NCI-H1694 (cell line): ENCODE measurements at regions not wholly inside any gene's neighbourhood (a gene's known extent, or its start where the extent isn't known, plus 50 kb on each side); places are given as distances from the start of the nearest gene placed in this dataset.

ENCODE experiments used
- DNase-seq: peaks from one replicate; lab custom pipeline; 2025; lab: John Stamatoyannopoulos, UW

DNA sequence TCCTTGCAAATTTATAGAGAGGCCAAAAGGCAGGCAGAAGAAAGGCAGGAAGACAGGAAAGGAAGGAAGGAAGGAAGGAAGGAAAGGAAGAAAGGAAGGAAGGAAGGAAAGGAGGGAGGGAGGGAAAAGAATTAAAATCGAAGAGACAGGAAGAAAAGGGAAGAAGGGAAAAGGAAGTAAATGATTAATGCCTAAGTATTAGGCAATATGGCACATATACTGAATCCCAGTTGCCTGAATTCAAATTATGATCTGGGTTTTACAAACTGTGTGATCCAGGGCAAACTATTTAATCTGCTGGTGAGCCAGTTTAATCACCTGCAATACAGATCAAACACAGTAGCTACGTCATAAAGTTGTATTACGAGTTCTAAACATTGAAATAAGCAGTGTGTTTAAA is 983.6 kb downstream of the FLRT2 start:
- DNase-seq = no peak

- no peak for DNase-seq
Observed at GRCh38 chr14:86513056-86513455, 983.1 kb downstream of the FLRT2 start.

DNA sequence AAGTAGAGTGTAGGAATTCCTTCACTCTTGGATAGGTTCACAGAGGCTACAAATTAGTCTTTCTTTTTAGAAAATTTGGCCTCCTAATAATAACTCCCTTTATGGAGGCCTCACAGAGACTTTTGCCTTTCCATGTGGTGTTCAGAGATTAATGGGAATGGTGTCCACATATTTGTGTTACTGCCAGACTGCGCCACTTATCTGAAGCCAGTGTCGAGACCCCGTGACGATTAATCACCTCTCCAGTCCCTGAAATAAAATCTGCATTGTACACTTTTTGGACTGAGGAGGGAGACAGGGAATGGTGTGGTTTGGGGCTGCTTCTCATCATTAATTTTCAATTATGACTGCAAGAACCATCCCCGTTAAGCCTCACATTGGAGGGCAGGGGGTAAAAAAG is 980.5 kb downstream of the FLRT2 start:
- no peak for DNase-seq

GRCh38 chr14:86505808-86506207 is 975.9 kb downstream of the FLRT2 start:
- no peak for DNase-seq

DNA sequence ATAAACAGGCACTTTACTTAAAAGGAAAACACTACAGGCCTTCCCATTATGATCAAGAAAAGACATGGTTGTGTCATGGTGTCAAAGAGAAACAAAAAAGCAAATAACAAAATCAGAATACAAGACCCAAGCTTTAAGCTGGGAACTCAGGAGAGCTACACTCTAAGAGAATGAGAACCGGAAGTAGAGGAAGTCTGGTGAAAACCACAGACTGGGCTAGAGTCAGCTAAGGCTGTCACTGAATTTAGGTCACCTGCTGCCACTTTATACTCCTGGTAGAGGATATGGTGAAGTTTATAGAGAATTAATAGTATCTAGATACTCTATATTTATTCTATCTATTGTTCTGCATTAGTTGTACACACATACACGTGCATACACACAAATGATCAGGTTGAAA is 971.7 kb downstream of the FLRT2 start:
- no peak for DNase-seq

- no peak for DNase-seq
Observed at GRCh38 chr14:86491743-86492142, 961.8 kb downstream of the FLRT2 start.

GRCh38 chr14:86481104-86481503 is 951.2 kb downstream of the FLRT2 start:
- no peak for DNase-seq

GRCh38 chr14:86464341-86464740 is 934.4 kb downstream of the FLRT2 start:
- peak; percentile 76 for DNase-seq

DNA sequence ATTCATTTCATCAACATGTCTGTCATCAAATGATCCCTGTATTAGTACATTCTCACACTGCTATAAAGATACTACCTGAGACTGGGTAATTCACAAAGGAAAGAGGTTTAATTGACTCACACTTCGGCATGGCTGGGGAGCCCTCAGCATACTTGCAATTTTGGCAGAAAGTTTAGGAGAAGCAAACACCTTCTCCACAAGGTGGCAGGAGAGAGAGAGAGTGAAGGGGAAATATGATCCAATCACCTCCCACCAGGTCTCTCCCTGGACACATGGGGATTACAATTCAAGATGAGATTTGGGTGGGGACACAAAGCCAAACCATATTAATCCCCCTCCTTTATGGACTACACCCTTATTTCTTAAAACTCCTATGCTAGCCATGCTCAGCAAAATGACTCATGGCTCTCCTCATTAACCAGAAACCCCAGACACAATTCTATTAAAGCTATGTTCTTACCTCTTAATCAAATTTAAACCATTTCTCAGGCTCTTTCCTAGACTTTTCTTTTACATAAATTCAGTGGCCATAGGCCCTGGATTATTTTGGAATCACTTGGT is 932.3 kb downstream of the FLRT2 start:
- DNase-seq = peak; percentile 18

DNA sequence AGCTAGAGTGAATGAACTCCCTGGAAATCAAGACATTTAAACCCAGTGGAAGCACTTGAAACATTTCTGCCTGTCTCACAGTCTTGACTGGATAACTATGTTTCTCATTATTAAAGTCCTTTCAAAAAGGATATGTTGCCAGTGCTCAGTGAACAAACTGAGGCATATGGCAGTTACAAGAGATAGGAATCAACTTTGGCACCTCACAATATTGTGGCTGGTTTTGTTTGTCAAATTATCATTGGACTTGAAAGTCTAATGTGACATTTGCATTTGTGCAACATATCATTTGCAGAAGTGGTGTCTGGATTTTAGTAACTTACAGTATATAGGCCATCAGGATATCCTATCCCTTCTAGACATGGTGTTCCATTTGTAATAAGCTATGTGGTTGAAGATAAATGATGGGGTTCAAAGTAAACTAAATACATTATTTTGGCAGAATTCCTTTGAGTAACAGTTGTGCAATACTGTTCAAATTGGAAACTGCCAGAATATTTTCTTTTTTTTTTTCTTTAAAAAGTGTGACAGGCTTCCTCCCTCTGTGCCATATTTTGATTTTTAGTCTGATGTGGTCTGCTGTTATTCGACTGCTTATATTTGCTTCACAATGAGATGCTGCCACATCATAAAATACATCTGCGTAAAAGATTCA is 927.7 kb downstream of the FLRT2 start:
- peak; percentile 13 for DNase-seq

DNA sequence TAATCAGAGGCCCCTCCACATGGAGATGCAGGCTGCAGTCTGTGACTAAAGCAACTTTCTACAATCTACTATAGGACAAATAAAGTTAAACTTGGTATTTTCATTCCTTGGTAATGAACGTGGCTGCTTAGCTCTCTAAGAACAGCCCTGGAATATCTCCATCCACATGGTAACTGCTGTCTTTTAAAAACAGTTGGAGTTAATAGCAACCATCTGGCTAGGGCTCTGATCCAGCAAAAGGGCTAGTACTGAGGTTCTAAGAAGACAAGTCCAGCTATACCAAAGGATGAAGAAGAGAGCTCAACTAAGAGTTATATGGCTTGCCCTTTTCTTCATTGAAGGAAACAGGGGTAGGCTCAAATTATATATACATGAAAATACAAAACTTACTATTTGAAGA is 920.1 kb downstream of the FLRT2 start:
- peak; percentile 55 for DNase-seq

- no peak for DNase-seq
Observed at GRCh38 chr14:86442135-86442534, 912.2 kb downstream of the FLRT2 start.

DNA sequence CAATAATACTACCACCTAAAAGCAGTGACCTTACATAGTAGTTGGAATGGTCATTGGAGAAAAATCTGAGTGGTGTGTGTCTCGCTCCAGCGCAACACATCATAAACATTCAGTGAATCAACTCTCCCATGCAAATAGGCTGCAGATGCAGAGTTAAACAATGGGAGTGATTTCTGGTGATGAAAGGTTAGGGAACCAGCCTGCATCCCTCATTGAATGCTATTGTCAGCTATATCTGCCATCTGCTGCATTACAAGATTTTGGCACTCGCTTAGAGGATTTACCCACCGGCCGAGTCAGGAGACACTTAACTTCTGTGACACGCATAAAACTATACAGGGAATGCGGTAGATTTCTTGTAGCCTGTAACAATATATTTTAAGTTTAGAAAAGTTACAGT is 900.9 kb downstream of the FLRT2 start:
- DNase-seq = peak; percentile 87

DNA sequence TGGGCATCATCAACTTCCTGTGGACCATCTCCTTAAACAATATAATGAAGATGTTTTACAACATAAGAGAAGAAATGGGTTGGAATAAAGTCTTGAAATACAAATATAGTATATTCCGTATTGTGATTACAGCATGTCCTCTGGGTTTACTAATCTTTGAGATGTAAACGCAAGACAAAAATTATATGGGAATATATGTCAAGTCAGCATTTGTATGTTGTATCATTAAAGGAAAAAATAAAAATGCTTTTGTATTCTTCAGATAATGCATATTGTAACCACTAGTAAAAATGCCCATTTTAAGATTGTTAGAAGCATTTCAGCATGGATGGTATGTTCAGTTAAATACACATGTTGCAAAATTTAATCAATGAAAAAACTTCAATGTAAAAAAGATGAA is 893.3 kb downstream of the FLRT2 start:
- no peak for DNase-seq

- DNase-seq = no peak
Observed at GRCh38 chr14:86420131-86420530, 890.2 kb downstream of the FLRT2 start.

DNA sequence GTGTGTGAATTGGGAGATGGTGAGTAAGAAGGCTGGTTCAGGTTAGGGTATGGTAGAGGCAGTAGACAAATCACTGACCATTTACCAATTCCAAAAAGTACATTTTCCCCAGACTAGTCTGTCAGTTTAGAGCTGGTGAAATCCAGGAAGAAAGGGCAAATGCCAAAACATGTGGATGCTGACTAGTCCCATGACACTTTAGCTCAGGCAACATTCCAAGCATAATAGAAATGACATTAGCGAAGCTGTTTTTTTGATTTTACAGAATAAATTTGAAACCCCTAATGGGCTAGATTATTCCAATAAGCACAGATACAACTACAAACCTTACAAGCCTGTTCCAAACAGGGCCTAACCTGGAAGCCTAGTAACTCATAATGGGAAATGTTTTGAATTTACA is 884.2 kb downstream of the FLRT2 start:
- DNase-seq = no peak

DNA sequence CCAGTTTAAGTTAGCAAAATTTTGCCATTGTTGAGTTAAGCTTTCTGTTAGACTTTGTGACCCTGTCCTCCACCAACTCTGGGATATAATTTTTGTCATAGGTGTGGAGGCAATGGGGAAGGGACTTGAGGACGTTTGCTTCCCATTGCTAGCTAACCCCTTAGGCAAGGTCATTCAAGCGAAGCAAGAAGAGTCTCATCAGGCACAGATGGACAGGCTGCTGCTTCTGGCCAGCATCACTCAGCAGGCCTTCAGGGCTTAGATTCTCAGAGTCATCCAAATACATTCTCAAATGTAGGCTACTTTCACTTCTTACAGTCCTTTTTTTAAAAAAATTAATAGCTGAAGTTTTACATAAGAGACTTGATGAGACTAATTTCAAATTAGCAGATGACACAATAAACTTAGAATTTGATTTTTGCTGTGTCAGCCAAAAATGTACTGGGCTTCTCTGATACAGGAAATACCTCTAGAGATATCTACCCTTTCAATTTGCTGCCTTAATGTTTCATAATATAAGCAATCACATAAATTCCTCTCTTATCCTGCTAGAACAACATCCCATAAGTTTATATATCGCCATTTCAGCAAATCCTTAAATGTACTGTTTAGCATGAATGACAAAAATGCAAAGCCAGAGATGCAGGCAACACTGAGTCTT is 875.2 kb downstream of the FLRT2 start:
- no peak for DNase-seq

- no peak for DNase-seq
Observed at GRCh38 chr14:86404425-86404824, 874.5 kb downstream of the FLRT2 start.

DNA sequence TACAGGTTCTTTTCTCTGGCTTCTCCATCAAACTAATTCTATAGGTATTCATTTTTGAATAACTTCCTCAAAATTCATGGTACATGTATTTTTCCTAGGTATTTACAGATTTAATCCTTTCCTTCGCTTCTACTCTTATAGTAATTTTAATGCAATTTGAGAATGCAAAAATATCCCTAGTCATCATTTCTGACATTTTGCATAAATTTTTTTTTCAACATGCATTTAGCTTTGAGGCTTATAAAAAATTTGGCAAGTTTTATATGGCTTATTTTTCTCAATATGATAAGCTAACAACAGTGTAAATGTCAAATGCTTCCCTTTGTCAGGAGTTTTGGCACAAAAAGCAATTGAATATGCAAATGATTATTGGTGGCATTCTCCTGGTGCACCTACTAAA is 872.6 kb downstream of the FLRT2 start:
- DNase-seq = no peak

DNA sequence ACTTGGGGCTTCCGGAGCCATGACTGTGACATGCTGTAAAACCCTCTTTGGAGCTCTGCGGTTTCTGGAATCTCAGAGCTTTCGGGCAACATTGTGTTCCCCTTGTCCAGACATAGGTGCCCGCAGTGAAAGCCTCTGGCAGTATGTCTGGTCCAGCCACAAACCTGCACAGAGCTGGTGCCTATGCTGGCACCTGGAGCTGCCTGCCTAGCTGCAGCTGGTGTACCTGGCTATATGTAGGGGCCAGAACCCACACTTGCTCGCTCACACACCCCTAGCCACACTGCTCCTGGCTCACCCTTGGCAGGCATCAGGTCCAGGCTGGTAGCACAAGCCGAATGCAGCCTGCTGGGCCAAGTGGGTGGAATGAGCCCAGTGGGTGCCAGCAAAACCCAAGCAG is 861.1 kb downstream of the FLRT2 start:
- DNase-seq = no peak

DNA sequence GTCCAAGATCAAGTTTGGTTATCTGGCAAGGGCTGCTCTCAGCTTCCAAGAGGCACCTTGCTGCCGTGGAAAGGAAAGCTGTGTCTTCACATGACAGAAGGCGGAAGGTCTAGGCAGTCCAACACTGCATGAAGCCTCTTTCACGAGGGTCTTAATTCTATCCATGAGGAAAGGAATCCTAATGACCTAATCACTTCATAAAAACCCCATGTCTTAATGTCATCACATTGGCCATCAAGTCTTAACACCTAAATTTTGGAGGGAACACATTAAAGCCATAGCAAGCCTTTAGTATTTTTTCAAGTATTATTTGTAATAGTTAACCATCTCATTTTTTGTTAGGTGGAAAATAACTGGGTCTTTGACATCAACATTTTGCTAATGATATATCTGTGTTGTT is 858.3 kb downstream of the FLRT2 start:
- no peak for DNase-seq

GRCh38 chr14:86373886-86374285 is 843.9 kb downstream of the FLRT2 start:
- DNase-seq = no peak

GRCh38 chr14:86372402-86372801 is 842.5 kb downstream of the FLRT2 start:
- DNase-seq = no peak

DNA sequence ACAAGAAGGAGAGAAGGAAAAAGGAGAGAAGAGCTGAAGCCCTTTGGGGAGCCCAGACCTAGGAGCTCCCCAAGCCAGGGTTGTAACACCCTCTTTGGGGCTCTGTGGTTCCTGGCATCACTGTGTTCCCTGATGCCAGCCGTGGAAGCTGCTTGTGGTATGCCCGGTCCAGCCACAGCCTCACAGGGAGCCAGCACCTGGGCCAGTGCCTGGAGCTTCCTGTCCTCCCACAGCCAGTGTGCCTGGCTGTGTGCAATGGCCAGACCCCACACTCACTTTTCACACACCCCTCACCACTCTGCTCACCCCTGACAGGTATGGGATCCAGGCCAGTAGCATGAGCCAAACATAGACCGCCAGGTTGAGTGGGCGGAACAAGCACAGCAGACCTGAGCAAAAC is 834.7 kb downstream of the FLRT2 start:
- DNase-seq = no peak
